OCI-M2 (cell line): ENCODE measurements at regions not wholly inside any gene's neighbourhood (a gene's known extent, or its start where the extent isn't known, plus 50 kb on each side); places are given as distances from the start of the nearest gene placed in this dataset.
"Not testable (repeated sequence)": the region's sequence is repeated elsewhere in the genome, so short reads cannot be mapped to it uniquely, and the experiment has no call there.

Experiments used
- DNase-seq: peaks from one replicate; lab custom pipeline; 2025; ENCODE audit not compliant: unreplicated experiment; lab: John Stamatoyannopoulos, UW

- no peak for DNase-seq
Measured at GRCh38 chr5:158607088-158607487, 492.6 kb downstream of the EBF1 start.

DNA sequence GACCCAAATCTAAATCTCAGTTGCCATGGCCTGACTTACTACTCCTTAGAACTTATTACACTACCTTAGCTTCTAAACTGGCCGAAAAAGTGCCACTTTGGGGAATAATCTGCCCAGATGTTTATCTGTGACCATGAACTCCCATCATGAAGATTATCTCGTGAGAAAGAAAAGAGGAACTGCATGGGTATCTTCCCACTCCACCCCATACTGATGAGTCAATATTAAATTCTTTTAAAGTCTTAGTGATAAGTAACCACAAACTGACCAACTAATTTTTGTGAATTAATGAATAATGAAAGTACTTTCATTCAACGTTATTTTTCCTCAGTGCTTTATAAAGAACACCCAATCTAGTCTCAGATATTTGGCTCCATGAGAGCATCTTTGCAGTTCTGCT lies 493.5 kb downstream of the EBF1 start:
- no peak for DNase-seq

- no peak for DNase-seq
Measured at GRCh38 chr5:158602981-158603380, 496.7 kb downstream of the EBF1 start.

DNA sequence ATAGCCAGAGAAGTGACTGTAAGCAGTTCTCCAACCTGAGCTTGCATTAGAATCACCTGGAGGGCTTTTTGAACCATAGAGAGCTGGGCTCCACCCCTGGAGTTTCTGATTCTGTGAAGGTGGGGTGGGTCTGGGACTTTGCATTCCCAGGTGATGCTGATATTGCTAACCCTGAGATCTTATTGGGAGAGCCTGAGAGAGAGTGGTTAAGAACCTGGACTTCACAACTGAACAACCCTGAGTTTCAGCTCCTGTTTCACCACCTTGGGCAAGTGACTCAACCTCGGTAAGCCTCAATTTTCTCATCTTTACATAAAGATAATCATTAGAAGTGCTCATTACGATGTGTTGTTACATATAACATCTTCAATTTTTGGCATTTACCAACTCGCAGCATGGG lies 498.6 kb downstream of the EBF1 start:
- no peak for DNase-seq

GRCh38 chr5:158600679-158601078 lies 499.0 kb downstream of the EBF1 start:
- no peak for DNase-seq

DNA sequence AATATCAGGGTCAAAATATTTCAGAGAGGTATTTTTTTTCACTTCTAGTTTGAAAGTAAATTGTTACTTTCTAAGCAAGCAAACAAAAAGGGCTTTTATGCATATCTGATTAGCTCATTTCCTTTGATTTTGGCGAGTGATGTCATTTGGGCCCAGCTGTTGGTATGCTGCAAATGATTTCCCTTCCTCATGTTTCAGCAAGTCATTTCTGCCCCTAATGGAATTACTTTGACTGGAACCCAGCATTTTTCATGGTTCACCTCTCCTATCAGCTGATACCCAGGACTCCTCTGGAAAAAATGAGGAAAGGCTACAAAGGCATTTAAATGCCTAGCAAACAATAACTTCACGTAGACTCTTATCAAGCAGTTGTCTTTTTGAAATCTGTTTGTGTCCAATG lies 500.6 kb downstream of the EBF1 start:
- no peak for DNase-seq

DNA sequence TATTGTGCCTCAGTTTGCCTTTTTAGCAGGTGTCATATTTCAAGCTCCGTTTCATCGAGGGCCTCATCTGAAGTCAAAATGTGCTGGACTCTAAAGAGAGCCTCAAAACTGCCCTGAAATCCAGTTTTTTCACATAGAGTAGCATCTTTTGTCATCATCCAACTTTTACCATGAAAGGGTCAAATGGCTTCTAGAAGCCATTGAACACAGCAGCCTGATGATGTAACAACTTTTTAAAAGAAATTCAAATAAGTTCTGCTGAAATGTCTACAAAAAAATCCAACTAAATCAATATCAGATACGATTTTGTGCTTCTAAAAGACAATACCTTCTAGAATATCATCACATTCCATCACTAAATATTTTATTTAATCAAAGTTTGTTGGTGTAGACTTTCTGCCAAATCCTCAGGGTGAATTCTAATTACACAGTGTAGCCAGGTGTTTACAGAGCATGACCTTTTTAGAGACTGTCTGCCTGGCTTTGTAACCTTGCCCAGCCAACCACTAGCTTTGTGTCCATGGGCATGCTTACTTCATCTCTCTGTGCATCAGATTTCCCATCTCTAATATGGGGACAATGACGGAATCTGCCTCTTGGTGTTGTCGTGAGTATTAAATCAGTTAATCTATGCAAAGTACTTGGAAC lies 505.0 kb downstream of the EBF1 start:
- DNase-seq, result no peak

DNA sequence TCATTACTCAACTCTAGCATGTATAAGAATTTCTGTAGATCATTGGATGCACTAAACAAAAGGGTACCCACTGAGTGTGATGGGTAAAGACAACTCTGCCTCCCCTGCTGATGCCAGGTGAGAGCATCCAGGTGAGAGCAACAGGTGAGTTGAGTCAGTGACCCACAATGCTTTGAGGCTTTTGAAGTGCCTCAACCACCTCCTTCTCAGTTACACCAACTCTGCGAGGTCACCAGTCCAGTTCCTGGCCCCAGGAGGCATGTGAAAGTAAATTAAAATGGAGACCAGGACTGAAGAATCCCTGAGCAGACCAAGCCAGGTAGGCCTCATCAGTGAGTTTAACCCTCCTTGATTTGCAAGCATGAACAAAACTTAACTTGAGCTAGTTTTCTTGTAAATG lies 505.8 kb downstream of the EBF1 start:
- no peak for DNase-seq

- DNase-seq, result no peak
Measured at GRCh38 chr5:158591301-158591863, 508.3 kb downstream of the EBF1 start.

- no peak for DNase-seq
Measured at GRCh38 chr5:158590746-158591300, 508.9 kb downstream of the EBF1 start.

DNA sequence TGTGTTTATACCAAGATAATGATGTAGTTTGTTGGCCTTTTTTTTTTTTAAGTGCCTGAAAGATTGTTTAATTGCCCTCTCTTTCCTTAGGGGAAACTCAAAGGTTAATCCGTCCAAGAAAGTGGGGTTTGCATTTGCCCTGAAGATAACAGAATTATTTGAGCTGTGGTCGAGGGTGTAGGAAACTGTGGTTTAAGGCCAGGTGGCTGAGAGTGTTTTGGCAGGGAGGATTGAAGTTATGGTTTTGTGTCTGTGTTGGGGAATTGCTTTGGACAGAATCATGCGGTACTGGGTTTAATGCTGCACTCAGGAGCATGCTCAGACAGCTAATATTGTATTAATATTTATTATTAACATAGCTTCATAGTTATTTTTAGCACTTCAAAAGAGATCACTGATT lies 509.8 kb downstream of the EBF1 start:
- DNase-seq, result no peak

- DNase-seq, result no peak
Measured at GRCh38 chr5:158588617-158589016, 511.1 kb downstream of the EBF1 start.

DNA sequence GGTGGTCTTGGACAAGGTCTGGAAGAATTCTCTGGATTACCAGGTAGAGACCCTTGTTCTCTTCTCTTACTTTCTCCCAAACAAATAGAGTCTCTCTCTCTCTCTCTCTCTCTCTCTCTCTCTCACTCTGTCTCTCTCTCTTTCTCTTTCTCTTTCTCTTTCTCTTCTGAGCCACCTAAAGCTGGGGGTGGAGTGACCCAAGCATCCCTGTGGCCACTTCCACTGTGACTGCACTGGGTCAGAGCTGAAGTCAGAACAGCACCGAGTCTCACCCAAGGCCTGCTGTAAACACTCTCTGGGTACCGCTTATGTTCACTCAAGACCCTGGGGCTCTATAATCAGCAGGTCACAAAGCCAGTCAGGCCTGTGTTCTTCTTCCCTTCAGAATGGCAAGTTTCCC lies 513.7 kb downstream of the EBF1 start:
- DNase-seq, result no peak

DNA sequence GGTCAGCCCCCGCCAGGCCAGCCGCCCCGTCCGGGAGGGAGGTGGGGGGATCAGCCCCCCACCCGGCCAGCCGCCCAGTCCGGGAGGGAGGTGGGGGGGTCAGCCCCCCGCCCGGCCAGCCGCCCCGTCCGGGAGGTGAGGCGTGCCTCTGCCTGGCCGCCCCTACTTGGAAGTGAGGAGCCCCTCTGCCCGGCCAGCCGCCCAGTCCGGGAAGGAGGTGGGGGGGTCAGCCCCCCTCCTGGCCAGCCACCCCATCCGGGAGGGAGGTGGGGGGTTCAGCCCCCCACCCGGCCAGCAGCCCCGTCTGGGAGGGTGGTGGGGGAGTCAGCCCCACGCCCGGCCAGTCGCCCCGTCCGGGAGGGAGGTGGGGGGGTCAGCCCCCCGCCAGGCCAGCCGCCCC lies 517.0 kb downstream of the EBF1 start:
- not testable (repeated sequence) for DNase-seq

DNA sequence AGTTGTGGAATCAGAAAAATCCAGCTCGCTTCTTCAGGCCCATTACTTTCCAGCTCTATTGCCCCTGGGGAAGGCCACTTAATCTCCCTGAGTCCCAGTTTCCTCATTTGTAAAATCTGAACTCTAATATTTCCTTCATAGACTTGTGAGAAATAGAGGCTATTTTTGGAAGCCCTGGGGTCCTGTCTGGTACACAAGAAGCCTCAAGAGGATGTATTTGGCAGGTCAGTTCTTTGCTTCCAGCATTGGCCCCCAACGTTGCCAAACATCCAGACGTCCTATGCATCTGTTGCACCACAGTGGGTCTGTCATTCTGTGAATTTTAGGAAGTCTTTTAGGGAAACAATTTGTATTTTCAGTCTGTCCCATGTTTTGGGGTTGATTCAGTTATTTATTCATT lies 525.9 kb downstream of the EBF1 start:
- no peak for DNase-seq

- DNase-seq, result no peak
Measured at GRCh38 chr5:158570502-158570901, 529.2 kb downstream of the EBF1 start.

DNA sequence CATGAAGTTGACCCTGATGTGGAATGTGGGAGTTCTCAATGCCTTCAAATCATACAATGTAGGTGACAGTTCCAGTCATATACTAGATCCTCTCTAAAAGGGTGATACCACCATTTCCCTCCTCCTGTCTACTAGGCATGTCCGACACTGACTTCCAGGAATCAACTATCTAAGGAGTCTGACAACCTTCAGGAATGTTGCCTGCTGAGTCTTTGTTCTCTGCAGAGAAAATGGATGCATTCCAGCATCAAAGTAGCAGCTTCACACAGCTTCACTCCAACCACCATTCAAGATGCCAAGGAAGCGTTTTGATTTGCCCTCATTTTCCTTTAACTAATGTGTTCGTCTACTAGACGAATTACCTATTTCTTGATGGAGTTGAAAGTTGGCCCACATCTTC lies 530.2 kb downstream of the EBF1 start:
- DNase-seq, result no peak

- no peak for DNase-seq
Measured at GRCh38 chr5:158565017-158565789, 534.5 kb downstream of the EBF1 start.

DNA sequence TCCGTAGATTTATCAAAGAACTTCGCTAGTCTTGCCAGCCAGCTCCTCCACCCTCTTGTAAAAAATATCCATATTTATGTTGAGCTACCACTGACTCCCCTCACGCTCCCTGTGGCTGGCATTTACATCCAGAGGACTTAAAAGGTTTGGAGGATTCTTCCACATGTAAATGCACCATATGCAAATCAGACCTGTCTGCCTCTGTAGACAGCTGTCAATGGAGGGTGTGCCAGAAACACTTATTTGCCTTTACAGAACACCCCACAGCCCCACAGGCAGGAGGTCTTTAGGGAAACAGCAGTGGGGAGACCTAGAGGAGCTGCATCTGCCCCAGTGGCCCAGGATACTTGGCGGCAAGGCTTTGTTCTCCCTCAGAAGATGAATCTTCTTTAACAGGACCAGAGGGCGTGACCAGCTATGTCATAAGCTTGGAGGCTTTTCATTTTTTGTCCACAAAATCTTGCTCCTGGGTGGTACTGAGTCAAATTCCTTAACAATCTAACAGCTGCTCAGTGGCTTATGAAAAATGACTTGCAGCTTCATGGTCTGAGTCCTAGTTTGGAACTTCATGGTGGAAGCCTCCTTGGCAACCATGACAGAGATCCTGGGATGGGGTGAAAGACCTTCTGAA lies 535.8 kb downstream of the EBF1 start:
- no peak for DNase-seq

- DNase-seq, result no peak
Measured at GRCh38 chr5:158561562-158562190, 538.0 kb downstream of the EBF1 start.

DNA sequence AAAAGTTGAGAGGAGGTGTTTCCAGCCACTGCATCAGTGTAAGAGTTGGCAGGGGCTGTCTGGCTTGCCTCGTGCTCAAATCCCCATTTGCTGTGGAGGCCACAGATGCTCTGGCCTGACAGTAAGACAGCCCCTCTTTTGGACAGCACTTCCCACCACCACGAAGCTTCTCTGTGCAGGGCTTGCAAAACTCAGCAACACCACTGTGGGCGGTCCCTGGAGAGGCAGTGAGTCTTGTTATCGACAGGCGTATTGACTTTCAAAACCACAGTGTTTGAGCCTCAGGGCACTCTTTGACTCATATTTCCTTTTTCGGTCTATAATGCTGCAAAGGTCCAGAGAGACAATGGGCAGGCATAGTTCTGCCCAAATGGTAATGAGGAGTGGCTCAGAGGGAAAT lies 539.5 kb downstream of the EBF1 start:
- no peak for DNase-seq
